A549 (cell line): ENCODE measurements at regions not wholly inside any gene's neighbourhood (a gene's known extent, or its start where the extent isn't known, plus 50 kb on each side); places are given as distances from the start of the nearest gene placed in this dataset.

Source experiments
- ATAC-seq, 2 experiments: fragments of 200-7000 bp in 1 of 2; fragments of >200 bp in 1 of 2; cut with Nextera tagmentation in 1 of 2; cut with Tn5 transposase in 1 of 2; 3 replicates each; pipeline versions ENCODE4 v1.8.0 to v1.9.1; 2018 to 2020; ENCODE audit warnings: mild to moderate bottlenecking in 1 of 2, moderate library complexity in 1 of 2
- CTCF ChIA-PET: fragments of 300-600 bp; sonication (Branson Sonifier 250); formaldehyde crosslinking; extraction: SDS; loops from one replicate; lab custom pipeline; 2021; ENCODE audit warnings: antibody characterized with exemption, inconsistent platforms; lab: Yijun Ruan, JAX
- POLR2A ChIA-PET: fragments of 350-600 bp; formaldehyde crosslinking; extraction: SDS; loops from one replicate; lab custom pipeline; 2021; ENCODE audit warnings: antibody characterized with exemption, inconsistent platforms; lab: Yijun Ruan, JAX
- DNase-seq, 2 experiments: peaks; one replicate each; pipeline versions ENCODE4 v3.0.0 to v3.0.0-alpha.2; 2011 to 2016; ENCODE audit warnings: low read depth in 1 of 2, low spot score in 1 of 2
- FAIRE-seq: peaks from 2 replicates; lab custom pipeline; 2011; peaks lifted over from hg19 to GRCh38; lab: Jason Lieb, UNC
- H3K27ac ChIP-seq, 2 experiments: fragments of >200 bp; sonication (Bioruptor Twin); formaldehyde crosslinking; 3 replicates each; pipeline ENCODE4 v1.5.1; 2016 to 2017
- H3K4me1 ChIP-seq: fragments of >200 bp; sonication (Bioruptor Twin); formaldehyde crosslinking; 3 replicates; pipeline ENCODE4 v1.6.1; 2016
- H3K4me2 ChIP-seq: fragments of >200 bp; sonication (Bioruptor Twin); formaldehyde crosslinking; 3 replicates; pipeline ENCODE4 v1.6.1; 2016
- H3K4me3 ChIP-seq: fragments of >200 bp; sonication (Bioruptor Twin); formaldehyde crosslinking; 3 replicates; pipeline ENCODE4 v1.5.1; 2016
- H3K9me3 ChIP-seq: fragments of >200 bp; sonication (Bioruptor Twin); formaldehyde crosslinking; 3 replicates; pipeline ENCODE4 v1.6.1; 2016
- CBX8 ChIP-seq: fragments of 200-600 bp; sonication (generic); IDR thresholded peaks from 2 replicates; pipeline ENCODE4 v1.6.1; 2016
- CEBPB ChIP-seq, 2 experiments: fragments of >200 bp in 1 of 2; sonication (Bioruptor Twin) in 1 of 2; formaldehyde crosslinking in 1 of 2; IDR thresholded peaks; 2 replicates each; pipeline ENCODE4 v1.6.1; 2012 to 2016
- EHMT2 ChIP-seq: fragments of 200-600 bp; sonication (generic); IDR thresholded peaks from 2 replicates; pipeline ENCODE4 v1.6.1; 2016; ENCODE audit warnings: antibody characterized with exemption, low read depth, mild to moderate bottlenecking, moderate library complexity
- HOXA7 ChIP-seq: fragments of 250-450 bp; sonication (Bioruptor Pico); IDR thresholded peaks from 2 replicates; pipeline ENCODE4 v1.5.0; 2020; ENCODE audit warnings: mild to moderate bottlenecking, moderate library complexity
- JUNB ChIP-seq: fragments of >200 bp; sonication (Bioruptor Twin); formaldehyde crosslinking; IDR thresholded peaks from 2 replicates; pipeline ENCODE4 v1.6.1; 2016
- KDM1A ChIP-seq: fragments of 200-600 bp; sonication (generic); IDR thresholded peaks from 2 replicates; pipeline ENCODE4 v1.6.1; 2016; ENCODE audit warnings: low read depth, mild to moderate bottlenecking
- KDM5A ChIP-seq: fragments of 200-600 bp; sonication (generic); IDR thresholded peaks from 2 replicates; pipeline ENCODE4 v1.6.1; 2016; ENCODE audit warnings: antibody characterized with exemption, mild to moderate bottlenecking
- MAFK ChIP-seq: fragments of 450-650 bp; IDR thresholded peaks from 2 replicates; pipeline ENCODE4 v1.6.1; 2014; ENCODE audit not compliant: partially characterized antibody
- MAX ChIP-seq: IDR thresholded peaks from 2 replicates; pipeline ENCODE4 v1.6.1; 2012
- MAZ ChIP-seq: fragments of 150-350 bp; IDR thresholded peaks from 2 replicates; pipeline ENCODE4 v1.6.1; 2014; ENCODE audit warnings: antibody characterized with exemption, low read depth, low read length, borderline replicate concordance
- RARB ChIP-seq: fragments of 250-450 bp; sonication (Bioruptor Pico); IDR thresholded peaks from 2 replicates; pipeline ENCODE4 v1.8.0; 2021; ENCODE audit warnings: mild to moderate bottlenecking, moderate library complexity
- RFX5 ChIP-seq: fragments of 450-650 bp; IDR thresholded peaks from 2 replicates; pipeline ENCODE4 v1.7.1; 2014; ENCODE audit warnings: antibody characterized with exemption, mild to moderate bottlenecking, moderate library complexity
- USF2 ChIP-seq: fragments of 450-650 bp; IDR thresholded peaks from 2 replicates; pipeline ENCODE4 v1.6.1; 2014; ENCODE audit warnings: antibody characterized with exemption
- WGBS: methylation state at CpG from one replicate; pipeline ENCODE4 v1.1.6; 2017; ENCODE audit errors: missing lambda C conversion rate; 5-methylcytosine and 5-hydroxymethylcytosine counted together
- TF ChIP-seq, protein P1 (sequence below): IDR thresholded peaks from 2 replicates; pipeline ENCODE4 v1.6.1; 2012; ENCODE audit warnings: low read depth, borderline replicate concordance
- TF ChIP-seq, protein P2 (sequence below): fragments of >200 bp; sonication (Bioruptor Twin); formaldehyde crosslinking; IDR thresholded peaks from 3 replicates; pipeline ENCODE4 v1.6.1; 2016
- TF ChIP-seq, protein P3 (sequence below): fragments of >200 bp; sonication (Bioruptor Twin); formaldehyde crosslinking; IDR thresholded peaks from 3 replicates; pipeline ENCODE4 v1.5.1; 2016
- TF ChIP-seq, protein P4 (sequence below): fragments of 250-450 bp; sonication (Bioruptor Pico); IDR thresholded peaks from 2 replicates; pipeline ENCODE4 v1.5.0; 2020; ENCODE audit warnings: low read depth, mild to moderate bottlenecking, moderate library complexity
- TF ChIP-seq, protein P5 (sequence below): fragments of 150-350 bp; IDR thresholded peaks from 2 replicates; pipeline ENCODE4 v1.6.1; 2014; ENCODE audit warnings: low read depth, mild to moderate bottlenecking, low read length

GRCh38 chr2:177318613-177319012 lies 54.1 kb upstream of the NFE2L2 start:
- WGBS, result 81% methylated on average over 1 of the region's 1 CpG
- DNase-seq (no peak), FAIRE-seq (no peak), ATAC-seq (no peak)
- H3K4me1 ChIP-seq, result 0 out of 3 replicates have a peak, but pooled peaks cover 3% of the 10 kb centered on the region
- H3K4me2 ChIP-seq, result no peak overlapping the region
- no peak overlapping the region for H3K4me3 ChIP-seq
- ChIA-PET CTCF (no interaction called here), POLR2A (no interaction called here)
- TF ChIP-seq KDM5A (no peak), RARB (CRISPR knock-in tag) (no peak), JUNB (no peak), MAFK (no peak), KDM1A (no peak), USF2 (no peak), MAX (no peak), CEBPB (IDR thresholded peaks at IDR 0.05) (no peak), EHMT2 (no peak)
- TF ChIP-seq, protein P1, sequence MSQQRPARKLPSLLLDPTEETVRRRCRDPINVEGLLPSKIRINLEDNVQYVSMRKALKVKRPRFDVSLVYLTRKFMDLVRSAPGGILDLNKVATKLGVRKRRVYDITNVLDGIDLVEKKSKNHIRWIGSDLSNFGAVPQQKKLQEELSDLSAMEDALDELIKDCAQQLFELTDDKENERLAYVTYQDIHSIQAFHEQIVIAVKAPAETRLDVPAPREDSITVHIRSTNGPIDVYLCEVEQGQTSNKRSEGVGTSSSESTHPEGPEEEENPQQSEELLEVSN, result no peak
- TF ChIP-seq, protein P2, sequence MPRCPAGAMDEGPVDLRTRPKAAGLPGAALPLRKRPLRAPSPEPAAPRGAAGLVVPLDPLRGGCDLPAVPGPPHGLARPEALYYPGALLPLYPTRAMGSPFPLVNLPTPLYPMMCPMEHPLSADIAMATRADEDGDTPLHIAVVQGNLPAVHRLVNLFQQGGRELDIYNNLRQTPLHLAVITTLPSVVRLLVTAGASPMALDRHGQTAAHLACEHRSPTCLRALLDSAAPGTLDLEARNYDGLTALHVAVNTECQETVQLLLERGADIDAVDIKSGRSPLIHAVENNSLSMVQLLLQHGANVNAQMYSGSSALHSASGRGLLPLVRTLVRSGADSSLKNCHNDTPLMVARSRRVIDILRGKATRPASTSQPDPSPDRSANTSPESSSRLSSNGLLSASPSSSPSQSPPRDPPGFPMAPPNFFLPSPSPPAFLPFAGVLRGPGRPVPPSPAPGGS, result no peak
- TF ChIP-seq, protein P3, sequence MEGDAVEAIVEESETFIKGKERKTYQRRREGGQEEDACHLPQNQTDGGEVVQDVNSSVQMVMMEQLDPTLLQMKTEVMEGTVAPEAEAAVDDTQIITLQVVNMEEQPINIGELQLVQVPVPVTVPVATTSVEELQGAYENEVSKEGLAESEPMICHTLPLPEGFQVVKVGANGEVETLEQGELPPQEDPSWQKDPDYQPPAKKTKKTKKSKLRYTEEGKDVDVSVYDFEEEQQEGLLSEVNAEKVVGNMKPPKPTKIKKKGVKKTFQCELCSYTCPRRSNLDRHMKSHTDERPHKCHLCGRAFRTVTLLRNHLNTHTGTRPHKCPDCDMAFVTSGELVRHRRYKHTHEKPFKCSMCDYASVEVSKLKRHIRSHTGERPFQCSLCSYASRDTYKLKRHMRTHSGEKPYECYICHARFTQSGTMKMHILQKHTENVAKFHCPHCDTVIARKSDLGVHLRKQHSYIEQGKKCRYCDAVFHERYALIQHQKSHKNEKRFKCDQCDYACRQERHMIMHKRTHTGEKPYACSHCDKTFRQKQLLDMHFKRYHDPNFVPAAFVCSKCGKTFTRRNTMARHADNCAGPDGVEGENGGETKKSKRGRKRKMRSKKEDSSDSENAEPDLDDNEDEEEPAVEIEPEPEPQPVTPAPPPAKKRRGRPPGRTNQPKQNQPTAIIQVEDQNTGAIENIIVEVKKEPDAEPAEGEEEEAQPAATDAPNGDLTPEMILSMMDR, result no peak
- H3K9me3 ChIP-seq, result no peaks in the 10 kb centered on the region
- H3K27ac ChIP-seq, result no peak overlapping the region

- ATAC-seq, result no peak
- POLR2A ChIA-PET, result no interaction called here
- H3K4me1 ChIP-seq, result peaks cover 6% of the 10 kb centered on the region; the same call in 2 of the 3 replicates
- H3K4me2 ChIP-seq, result no peak overlapping the region
- no peak for DNase-seq
- TF ChIP-seq HOXA7 (no peak), MAZ (no peak), CBX8 (no peak), RFX5 (no peak)
- TF ChIP-seq, protein P3, result no peak
- TF ChIP-seq, protein P4, sequence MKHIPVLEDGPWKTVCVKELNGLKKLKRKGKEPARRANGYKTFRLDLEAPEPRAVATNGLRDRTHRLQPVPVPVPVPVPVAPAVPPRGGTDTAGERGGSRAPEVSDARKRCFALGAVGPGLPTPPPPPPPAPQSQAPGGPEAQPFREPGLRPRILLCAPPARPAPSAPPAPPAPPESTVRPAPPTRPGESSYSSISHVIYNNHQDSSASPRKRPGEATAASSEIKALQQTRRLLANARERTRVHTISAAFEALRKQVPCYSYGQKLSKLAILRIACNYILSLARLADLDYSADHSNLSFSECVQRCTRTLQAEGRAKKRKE (CRISPR knock-in tag), result no peak
- TF ChIP-seq, protein P5, sequence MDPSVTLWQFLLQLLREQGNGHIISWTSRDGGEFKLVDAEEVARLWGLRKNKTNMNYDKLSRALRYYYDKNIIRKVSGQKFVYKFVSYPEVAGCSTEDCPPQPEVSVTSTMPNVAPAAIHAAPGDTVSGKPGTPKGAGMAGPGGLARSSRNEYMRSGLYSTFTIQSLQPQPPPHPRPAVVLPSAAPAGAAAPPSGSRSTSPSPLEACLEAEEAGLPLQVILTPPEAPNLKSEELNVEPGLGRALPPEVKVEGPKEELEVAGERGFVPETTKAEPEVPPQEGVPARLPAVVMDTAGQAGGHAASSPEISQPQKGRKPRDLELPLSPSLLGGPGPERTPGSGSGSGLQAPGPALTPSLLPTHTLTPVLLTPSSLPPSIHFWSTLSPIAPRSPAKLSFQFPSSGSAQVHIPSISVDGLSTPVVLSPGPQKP, result no peak
- no peak overlapping the region for H3K4me3 ChIP-seq
- H3K27ac ChIP-seq, result no peak overlapping the region
- WGBS, result 67% methylated on average over 2 of the region's 2 CpGs
- CTCF ChIA-PET, result interaction anchor here (2.0 kb wide), 1 partner anchor 12 kb away, joined by 6 read pairs; no protein-coding TSS in a partner anchor
- H3K9me3 ChIP-seq, result no peaks in the 10 kb centered on the region
- FAIRE-seq, result no peak
Observed at GRCh38 chr2:177320596-177320995, 56.1 kb upstream of the NFE2L2 start.
